ENCODE measurements at regions not wholly inside any gene's neighbourhood (a gene's known extent, or its start where the extent isn't known, plus 50 kb on each side); places are given as distances from the start of the nearest gene placed in this dataset.

DNA sequence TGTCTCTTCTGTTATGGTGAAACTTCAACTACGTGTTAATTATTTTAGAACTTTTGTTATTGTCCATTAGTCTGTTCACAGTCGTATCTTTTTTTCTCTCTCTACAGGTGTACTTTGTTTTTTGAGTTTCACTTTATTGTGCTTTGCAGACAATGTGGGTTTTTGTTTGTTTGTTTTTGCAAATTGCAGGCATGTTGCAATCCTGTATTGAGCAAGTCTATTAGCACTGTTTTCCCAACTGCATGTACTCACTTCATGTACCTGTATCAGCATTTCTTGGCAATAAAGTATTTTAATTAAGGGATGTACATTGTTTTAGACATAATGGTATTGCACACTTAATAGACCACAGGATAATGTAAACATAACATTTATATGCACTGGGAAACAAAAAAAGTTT is 99.1 kb upstream of the FAM110C start:
- no peak for TF ChIP-seq CTCF (conservative IDR thresholded peaks at IDR 0.05; ENCODE audit: low read length)
- no peak for TF ChIP-seq EZH2phosphoT487 (IDR thresholded peaks at IDR 0.05; ENCODE audit: borderline replicate concordance)
